ENCODE measurements at regions not wholly inside any gene's neighbourhood (a gene's known extent, or its start where the extent isn't known, plus 50 kb on each side); places are given as distances from the start of the nearest gene placed in this dataset.

- H3K27ac ChIP-seq, result no peak overlapping the region
- no peaks in the 10 kb centered on the region for H3K9me3 ChIP-seq
- H3K36me3 ChIP-seq, result no peaks in the 10 kb centered on the region
- DNase-seq (ENCODE audit: low spot score in 2 of 2), result no peak
- no peak overlapping the region for H3K4me3 ChIP-seq
- TF ChIP-seq, protein P1, sequence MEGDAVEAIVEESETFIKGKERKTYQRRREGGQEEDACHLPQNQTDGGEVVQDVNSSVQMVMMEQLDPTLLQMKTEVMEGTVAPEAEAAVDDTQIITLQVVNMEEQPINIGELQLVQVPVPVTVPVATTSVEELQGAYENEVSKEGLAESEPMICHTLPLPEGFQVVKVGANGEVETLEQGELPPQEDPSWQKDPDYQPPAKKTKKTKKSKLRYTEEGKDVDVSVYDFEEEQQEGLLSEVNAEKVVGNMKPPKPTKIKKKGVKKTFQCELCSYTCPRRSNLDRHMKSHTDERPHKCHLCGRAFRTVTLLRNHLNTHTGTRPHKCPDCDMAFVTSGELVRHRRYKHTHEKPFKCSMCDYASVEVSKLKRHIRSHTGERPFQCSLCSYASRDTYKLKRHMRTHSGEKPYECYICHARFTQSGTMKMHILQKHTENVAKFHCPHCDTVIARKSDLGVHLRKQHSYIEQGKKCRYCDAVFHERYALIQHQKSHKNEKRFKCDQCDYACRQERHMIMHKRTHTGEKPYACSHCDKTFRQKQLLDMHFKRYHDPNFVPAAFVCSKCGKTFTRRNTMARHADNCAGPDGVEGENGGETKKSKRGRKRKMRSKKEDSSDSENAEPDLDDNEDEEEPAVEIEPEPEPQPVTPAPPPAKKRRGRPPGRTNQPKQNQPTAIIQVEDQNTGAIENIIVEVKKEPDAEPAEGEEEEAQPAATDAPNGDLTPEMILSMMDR (IDR thresholded peaks at IDR 0.05), result no peak
- intact Hi-C loops (cut with DNase I), result no loop called here
- no peaks in the 10 kb centered on the region for H3K27me3 ChIP-seq
- peaks cover 5 to 11% of the 10 kb centered on the region in 2 donors for H3K4me1 ChIP-seq
These were observed 224.9 kb downstream of the IBTK start for GRCh38 chr6:82022614-82023129.

- no peak for DNase-seq (ENCODE audit: low spot score in 2 of 2)
- Histone ChIP-seq H3K9me3 (no peaks in the 10 kb centered on the region), H3K27me3 (no peaks in the 10 kb centered on the region), H3K36me3 (no peaks in the 10 kb centered on the region), H3K4me1 (peaks cover 19 to 52% of the 10 kb centered on the region in 2 donors), H3K27ac (peak overlapping the region; percentile 83 to 87), H3K4me3 (no peak overlapping the region)
- intact Hi-C loops (cut with DNase I), result loop anchor here (1.0 to 10.0 kb wide), 6 partner anchors 127 to 753 kb away; partner anchors contain the start of gene TENT5A
- TF ChIP-seq, protein P1 (IDR thresholded peaks at IDR 0.05), result no peak
These were observed 229.8 kb downstream of the IBTK start for GRCh38 chr6:82017773-82018172.

DNA sequence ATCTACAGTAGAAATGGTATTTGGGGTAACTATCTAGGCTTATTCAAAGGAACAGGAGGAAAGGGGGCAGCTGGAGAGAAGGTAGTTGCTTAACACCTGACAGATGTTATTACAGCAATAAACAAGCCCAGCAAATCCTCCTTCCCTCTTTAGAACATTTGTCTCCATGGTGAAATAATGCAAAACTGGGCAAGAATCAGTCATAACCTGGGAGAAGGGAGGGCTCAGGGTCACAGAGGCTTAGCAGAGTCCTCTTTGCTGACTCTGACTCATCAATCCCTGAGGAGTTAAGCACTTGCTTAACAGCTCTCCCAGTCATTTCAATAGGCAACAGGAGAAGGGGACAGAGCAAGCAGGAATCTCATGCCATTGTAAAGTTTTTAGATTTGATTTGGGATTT, 230.3 kb downstream of the IBTK start:
- Histone ChIP-seq H3K4me3 (peak overlapping the region; percentile 13 to 16), H3K36me3 (no peaks in the 10 kb centered on the region), H3K9me3 (no peaks in the 10 kb centered on the region), H3K27ac (peak overlapping the region; percentile 83 to 87), H3K4me1 (peaks cover 19 to 53% of the 10 kb centered on the region in 2 donors), H3K27me3 (no peaks in the 10 kb centered on the region)
- TF ChIP-seq, protein P1 (IDR thresholded peaks at IDR 0.05), result no peak
- DNase-seq (ENCODE audit: low spot score in 2 of 2), result peak in 1 of 2 donors; percentile 88
- intact Hi-C loops (cut with DNase I), result loop anchor here (1.0 to 10.0 kb wide), 6 partner anchors 128 to 752 kb away; partner anchors contain the start of gene TENT5A

- Histone ChIP-seq H3K27me3 (no peaks in the 10 kb centered on the region), H3K4me3 (no peak overlapping the region), H3K27ac (peak overlapping the region; percentile 83 to 87), H3K36me3 (no peaks in the 10 kb centered on the region), H3K4me1 (peaks cover 19 to 53% of the 10 kb centered on the region in 2 donors), H3K9me3 (no peaks in the 10 kb centered on the region)
- TF ChIP-seq, protein P1 (IDR thresholded peaks at IDR 0.05), result no peak
- intact Hi-C loops (cut with DNase I), result loop anchor here (5.0 to 10.0 kb wide), 5 partner anchors 129 to 751 kb away; no protein-coding TSS in a partner anchor
- DNase-seq (ENCODE audit: low spot score in 2 of 2), result no peak
These were observed 232.0 kb downstream of the IBTK start for GRCh38 chr6:82015526-82015925.

DNA sequence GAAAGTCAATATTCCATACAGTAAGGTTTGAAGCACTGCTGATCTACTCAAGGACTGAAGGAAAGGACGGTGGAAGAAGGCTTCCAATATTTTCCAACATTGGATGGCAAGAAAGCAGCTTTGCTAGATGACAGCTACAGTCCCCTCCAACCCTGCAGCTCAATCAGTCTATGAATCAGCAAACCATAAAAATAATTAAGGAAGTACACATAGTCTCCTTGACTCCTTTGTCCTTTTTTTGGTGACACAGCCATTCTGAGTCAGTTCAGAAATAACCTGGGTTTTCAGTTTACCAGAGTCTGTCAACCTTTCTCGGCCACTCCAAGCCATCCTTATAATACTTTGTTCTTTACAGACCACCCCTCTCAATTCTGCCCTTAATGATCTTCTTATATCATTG, 232.5 kb downstream of the IBTK start:
- no peaks in the 10 kb centered on the region for H3K36me3 ChIP-seq
- H3K4me1 ChIP-seq, result peaks cover 19 to 53% of the 10 kb centered on the region in 2 donors
- no peaks in the 10 kb centered on the region for H3K27me3 ChIP-seq
- H3K27ac ChIP-seq, result peak overlapping the region; percentile 83 to 87
- no peak overlapping the region for H3K4me3 ChIP-seq
- no peaks in the 10 kb centered on the region for H3K9me3 ChIP-seq
- TF ChIP-seq, protein P1 (IDR thresholded peaks at IDR 0.05), result no peak
- DNase-seq (ENCODE audit: low spot score in 2 of 2), result no peak
- intact Hi-C loops (cut with DNase I), result loop anchor here (5.0 to 10.0 kb wide), 5 partner anchors 130 to 750 kb away; no protein-coding TSS in a partner anchor
